Effector memory CD8-positive, alpha-beta T cell (primary cell): ENCODE measurements at regions not wholly inside any gene's neighbourhood (a gene's known extent, or its start where the extent isn't known, plus 50 kb on each side); places are given as distances from the start of the nearest gene placed in this dataset.

Experiments used
- ATAC-seq: fragments of 150-1000 bp; cut with Tn5 transposase; replicated peaks from 2 replicates; pipeline ENCODE4 v1.10.0; 2021; ENCODE audit warnings: mild to moderate bottlenecking, moderate library complexity
- DNase-seq, 3 experiments: peaks; one replicate each; pipeline ENCODE4 v3.0.0; 2021
- H3K27ac Mint-ChIP-seq, 2 donors: one replicate each; pipeline ENCODE4 v1.8.0; 2022; ENCODE audit warnings: mild to moderate bottlenecking in 2 of 2, mixed read lengths in 2 of 2, moderate library complexity in 2 of 2
- H3K27me3 Mint-ChIP-seq, 2 donors: one replicate each; pipeline ENCODE4 v1.8.0; 2022; ENCODE audit warnings: mixed read lengths in 2 of 2
- H3K36me3 Mint-ChIP-seq: one replicate; pipeline ENCODE4 v1.8.0; 2022; ENCODE audit warnings: mild to moderate bottlenecking, moderate library complexity, mixed read lengths; ENCODE audit not compliant: insufficient read depth
- H3K4me1 Mint-ChIP-seq, 2 donors: one replicate each; pipeline ENCODE4 v1.8.0; 2022; ENCODE audit warnings: low read depth in 2 of 2, mixed read lengths in 2 of 2
- H3K4me3 Mint-ChIP-seq, 2 donors: one replicate each; pipeline ENCODE4 v1.8.0; 2022; ENCODE audit warnings: mild to moderate bottlenecking in 2 of 2, mixed read lengths in 2 of 2, moderate library complexity in 2 of 2
- H3K9me3 Mint-ChIP-seq, 2 donors: one replicate each; pipeline ENCODE4 v1.8.0; 2022; ENCODE audit warnings: mixed read lengths in 2 of 2

- no peak overlapping the region for H3K27ac Mint-ChIP-seq
- H3K9me3 Mint-ChIP-seq: peaks cover 0 to 5% of the 10 kb centered on the region in 2 donors
- DNase-seq: no peak
- no peak for ATAC-seq
- H3K36me3 Mint-ChIP-seq: peaks cover 3% of the 10 kb centered on the region
- H3K4me1 Mint-ChIP-seq: no peaks in the 10 kb centered on the region
- H3K4me3 Mint-ChIP-seq: no peak overlapping the region
- no peaks in the 10 kb centered on the region for H3K27me3 Mint-ChIP-seq
Measured at GRCh38 chr11:131246156-131246555, 124.3 kb upstream of the NTM start.

GRCh38 chr11:131246663-131247062, 123.8 kb upstream of the NTM start:
- no peak for DNase-seq
- no peak for ATAC-seq
- H3K9me3 Mint-ChIP-seq: peaks cover 0 to 5% of the 10 kb centered on the region in 2 donors
- peaks cover 3% of the 10 kb centered on the region for H3K36me3 Mint-ChIP-seq
- no peaks in the 10 kb centered on the region for H3K27me3 Mint-ChIP-seq
- no peaks in the 10 kb centered on the region for H3K4me1 Mint-ChIP-seq
- H3K4me3 Mint-ChIP-seq: no peak overlapping the region
- H3K27ac Mint-ChIP-seq: no peak overlapping the region

- H3K9me3 Mint-ChIP-seq: peaks cover 0 to 5% of the 10 kb centered on the region in 2 donors
- DNase-seq (no peak), ATAC-seq (no peak)
- H3K4me1 Mint-ChIP-seq: no peaks in the 10 kb centered on the region
- H3K4me3 Mint-ChIP-seq: no peak overlapping the region
- H3K27me3 Mint-ChIP-seq: no peaks in the 10 kb centered on the region
- no peak overlapping the region for H3K27ac Mint-ChIP-seq
- peaks cover 3% of the 10 kb centered on the region for H3K36me3 Mint-ChIP-seq
Measured at GRCh38 chr11:131248588-131248987, 121.8 kb upstream of the NTM start.

- ATAC-seq (no peak), DNase-seq (no peak)
- H3K4me3 Mint-ChIP-seq: no peak overlapping the region
- no peaks in the 10 kb centered on the region for H3K4me1 Mint-ChIP-seq
- peaks cover 3% of the 10 kb centered on the region for H3K36me3 Mint-ChIP-seq
- H3K27ac Mint-ChIP-seq: no peak overlapping the region
- H3K27me3 Mint-ChIP-seq: peaks cover 0 to 7% of the 10 kb centered on the region in 2 donors
- H3K9me3 Mint-ChIP-seq: peaks cover 2 to 17% of the 10 kb centered on the region in 2 donors
Measured at GRCh38 chr11:131253142-131253655, 117.2 kb upstream of the NTM start.

GRCh38 chr11:131253656-131254151, 116.7 kb upstream of the NTM start:
- no peak for DNase-seq
- Mint-ChIP-seq H3K4me3 (no peak overlapping the region), H3K4me1 (no peaks in the 10 kb centered on the region), H3K27me3 (peaks cover 0 to 7% of the 10 kb centered on the region in 2 donors), H3K27ac (no peak overlapping the region), H3K9me3 (peaks cover 2 to 17% of the 10 kb centered on the region in 2 donors), H3K36me3 (peaks cover 3% of the 10 kb centered on the region)
- no peak for ATAC-seq

GRCh38 chr11:131254254-131254653, 116.2 kb upstream of the NTM start:
- Mint-ChIP-seq H3K36me3 (peaks cover 3% of the 10 kb centered on the region), H3K27me3 (peaks cover 0 to 10% of the 10 kb centered on the region in 2 donors), H3K4me1 (no peaks in the 10 kb centered on the region), H3K9me3 (peaks cover 6 to 20% of the 10 kb centered on the region in 2 donors), H3K4me3 (no peak overlapping the region), H3K27ac (no peak overlapping the region)
- DNase-seq: no peak
- ATAC-seq: no peak

GRCh38 chr11:131274233-131274632, 96.2 kb upstream of the NTM start:
- no peak for ATAC-seq
- Mint-ChIP-seq H3K4me3 (no peak overlapping the region), H3K27me3 (no peaks in the 10 kb centered on the region), H3K36me3 (no peaks in the 10 kb centered on the region), H3K27ac (no peak overlapping the region), H3K4me1 (no peaks in the 10 kb centered on the region), H3K9me3 (peaks cover 13 to 17% of the 10 kb centered on the region in 2 donors)
- no peak for DNase-seq

GRCh38 chr11:131275580-131275979, 94.8 kb upstream of the NTM start:
- Mint-ChIP-seq H3K4me3 (no peak overlapping the region), H3K36me3 (no peaks in the 10 kb centered on the region), H3K9me3 (peaks cover 11 to 17% of the 10 kb centered on the region in 2 donors), H3K4me1 (no peaks in the 10 kb centered on the region), H3K27ac (no peak overlapping the region), H3K27me3 (no peaks in the 10 kb centered on the region)
- no peak for ATAC-seq
- DNase-seq: no peak

GRCh38 chr11:131278472-131278871, 91.9 kb upstream of the NTM start:
- Mint-ChIP-seq H3K9me3 (peaks cover 7 to 9% of the 10 kb centered on the region in 2 donors), H3K4me3 (no peak overlapping the region), H3K36me3 (no peaks in the 10 kb centered on the region), H3K27ac (no peak overlapping the region), H3K4me1 (no peaks in the 10 kb centered on the region), H3K27me3 (no peaks in the 10 kb centered on the region)
- DNase-seq (no peak), ATAC-seq (no peak)

GRCh38 chr11:131279654-131280384, 90.6 kb upstream of the NTM start:
- no peak for DNase-seq
- Mint-ChIP-seq H3K27me3 (no peaks in the 10 kb centered on the region), H3K36me3 (no peaks in the 10 kb centered on the region), H3K9me3 (peaks cover 6 to 9% of the 10 kb centered on the region in 2 donors), H3K27ac (no peak overlapping the region), H3K4me3 (no peak overlapping the region), H3K4me1 (no peaks in the 10 kb centered on the region)
- ATAC-seq: no peak

- H3K36me3 Mint-ChIP-seq: no peaks in the 10 kb centered on the region
Measured at GRCh38 chr11:131281316-131281715, 89.1 kb upstream of the NTM start.

GRCh38 chr11:131284041-131284440, 86.4 kb upstream of the NTM start:
- Mint-ChIP-seq H3K4me3 (no peak overlapping the region), H3K27me3 (no peaks in the 10 kb centered on the region), H3K36me3 (no peaks in the 10 kb centered on the region), H3K27ac (no peak overlapping the region), H3K4me1 (no peaks in the 10 kb centered on the region), H3K9me3 (peaks cover 0 to 4% of the 10 kb centered on the region in 2 donors)
- no peak for DNase-seq
- ATAC-seq: no peak

More at GRCh38 chr11:131281316-131281715, 89.1 kb upstream of the NTM start:
- Mint-ChIP-seq H3K27ac (no peak overlapping the region), H3K9me3 (peaks cover 6 to 9% of the 10 kb centered on the region in 2 donors), H3K27me3 (no peaks in the 10 kb centered on the region), H3K4me3 (no peak overlapping the region), H3K4me1 (no peaks in the 10 kb centered on the region)
- DNase-seq (no peak), ATAC-seq (no peak)

GRCh38 chr11:131288521-131289091, 81.8 kb upstream of the NTM start:
- DNase-seq (no peak), ATAC-seq (no peak)
- H3K4me3 Mint-ChIP-seq: no peak overlapping the region
- H3K27me3 Mint-ChIP-seq: no peaks in the 10 kb centered on the region
- no peaks in the 10 kb centered on the region for H3K4me1 Mint-ChIP-seq
- H3K27ac Mint-ChIP-seq: no peak overlapping the region
- H3K9me3 Mint-ChIP-seq: no peaks in the 10 kb centered on the region
- H3K36me3 Mint-ChIP-seq: no peaks in the 10 kb centered on the region

- H3K4me3 Mint-ChIP-seq: no peak overlapping the region
- no peaks in the 10 kb centered on the region for H3K27me3 Mint-ChIP-seq
- no peak overlapping the region for H3K27ac Mint-ChIP-seq
- H3K36me3 Mint-ChIP-seq: no peaks in the 10 kb centered on the region
- no peak for DNase-seq
- peaks cover 2 to 7% of the 10 kb centered on the region in 2 donors for H3K9me3 Mint-ChIP-seq
- no peaks in the 10 kb centered on the region for H3K4me1 Mint-ChIP-seq
- no peak for ATAC-seq
Measured at GRCh38 chr11:131290185-131290584, 80.2 kb upstream of the NTM start.
